AG08395 (cell line): ENCODE measurements at regions not wholly inside any gene's neighbourhood (a gene's known extent, or its start where the extent isn't known, plus 50 kb on each side); places are given as distances from the start of the nearest gene placed in this dataset.
A peak's percentile ranks its signal among the peaks of the same experiment; 100 is the strongest.

Experiments used
- DNase-seq: peaks from one replicate; pipeline ENCODE4 v3.0.0; 2012; ENCODE audit warnings: mixed read lengths, low spot score

GRCh38 chr3:124444075-124444474 lies 286.2 kb upstream of the UMPS start:
- no peak for DNase-seq

DNA sequence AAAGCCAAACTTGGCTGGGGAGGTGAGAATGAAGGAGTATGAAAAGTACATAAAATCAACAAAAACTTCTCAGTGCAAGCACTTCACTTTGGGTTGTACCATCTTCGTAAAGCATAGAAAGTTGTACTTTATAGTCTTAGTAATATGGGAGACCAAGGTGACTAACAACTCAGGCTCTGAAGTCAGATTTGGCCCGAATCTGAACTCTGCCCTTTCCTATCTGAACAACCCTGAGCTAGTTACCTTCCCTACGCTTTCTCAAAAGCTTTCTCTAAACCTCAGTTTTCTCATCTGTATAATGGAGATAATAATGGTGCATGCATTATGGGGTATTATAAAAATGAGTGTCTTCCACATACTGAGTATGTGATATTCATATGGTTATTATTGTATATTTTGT lies 285.4 kb upstream of the UMPS start:
- no peak for DNase-seq

DNA sequence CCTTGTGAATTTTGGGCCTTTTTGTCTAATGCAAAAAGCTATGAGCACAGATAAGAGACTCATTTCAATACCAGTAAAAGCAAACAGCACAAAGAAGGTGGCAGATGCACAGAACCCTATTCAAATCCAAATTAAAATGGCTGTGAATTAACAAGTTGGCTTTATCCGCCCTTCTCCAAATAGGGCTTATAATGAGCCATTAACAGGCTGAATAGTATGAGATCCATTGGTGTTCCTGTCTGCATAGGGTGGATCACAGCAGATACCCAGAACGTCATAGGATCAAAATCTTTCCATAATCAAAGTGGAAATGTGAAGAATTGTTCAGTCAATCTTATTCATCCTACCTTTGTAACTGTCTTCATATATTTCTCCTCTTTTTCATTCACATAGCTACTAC lies 282.4 kb upstream of the UMPS start:
- no peak for DNase-seq

GRCh38 chr3:124448954-124449353 lies 281.3 kb upstream of the UMPS start:
- no peak for DNase-seq

- DNase-seq: no peak
Measured at GRCh38 chr3:124450366-124450765, 279.9 kb upstream of the UMPS start.

DNA sequence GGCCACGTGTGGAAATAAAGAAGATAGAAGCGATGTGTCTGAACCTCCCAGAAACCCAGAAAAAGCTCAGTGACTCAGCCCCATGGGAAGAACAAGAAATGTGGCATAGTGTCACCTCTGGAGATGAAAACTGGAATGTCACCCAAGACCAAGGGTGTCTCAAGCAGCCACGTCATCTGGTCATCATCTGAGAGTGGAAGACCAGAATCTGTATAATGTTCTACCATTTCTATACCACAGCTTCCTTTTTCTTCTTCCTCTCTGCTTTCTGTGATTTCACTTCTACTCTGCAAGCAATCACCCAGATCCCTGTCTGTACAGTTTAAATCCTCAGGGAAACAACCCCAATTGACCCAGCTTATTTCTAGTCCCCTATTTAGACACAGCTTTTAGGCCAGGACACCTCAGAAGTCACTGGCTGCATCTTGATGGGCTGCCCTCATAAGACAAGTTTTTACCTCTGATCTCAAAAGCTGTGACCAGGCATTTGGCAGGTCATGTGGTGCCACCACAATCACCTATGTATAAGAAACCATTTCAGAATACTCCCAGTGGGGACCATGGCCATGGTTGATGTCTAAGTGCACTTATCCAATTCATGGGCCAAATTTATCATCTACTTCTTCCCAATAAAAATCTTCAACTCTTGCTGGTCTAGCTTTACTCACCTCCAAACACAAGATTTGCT lies 278.5 kb upstream of the UMPS start:
- no peak for DNase-seq

DNA sequence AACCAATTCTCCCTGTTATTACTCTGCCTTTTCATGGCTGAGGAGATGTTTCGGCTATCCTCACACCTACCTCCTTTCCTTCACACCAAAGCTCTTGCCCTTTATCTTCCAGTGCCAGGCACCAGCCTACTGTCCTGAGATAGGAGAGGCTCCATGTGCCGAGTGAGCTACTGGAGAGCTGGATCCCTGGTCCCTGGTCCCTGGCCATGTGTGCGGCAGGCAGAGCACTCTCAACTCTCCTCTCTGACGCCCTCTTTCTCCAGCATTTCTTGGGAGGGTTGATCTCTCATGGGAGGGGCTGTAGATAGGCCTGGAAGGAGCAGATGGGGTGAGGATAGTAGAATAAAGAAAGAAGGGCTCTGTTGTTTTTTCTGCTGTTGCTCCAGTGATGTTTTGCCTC lies 277.1 kb upstream of the UMPS start:
- no peak for DNase-seq

- DNase-seq: no peak
Measured at GRCh38 chr3:124455891-124456290, 274.4 kb upstream of the UMPS start.

DNA sequence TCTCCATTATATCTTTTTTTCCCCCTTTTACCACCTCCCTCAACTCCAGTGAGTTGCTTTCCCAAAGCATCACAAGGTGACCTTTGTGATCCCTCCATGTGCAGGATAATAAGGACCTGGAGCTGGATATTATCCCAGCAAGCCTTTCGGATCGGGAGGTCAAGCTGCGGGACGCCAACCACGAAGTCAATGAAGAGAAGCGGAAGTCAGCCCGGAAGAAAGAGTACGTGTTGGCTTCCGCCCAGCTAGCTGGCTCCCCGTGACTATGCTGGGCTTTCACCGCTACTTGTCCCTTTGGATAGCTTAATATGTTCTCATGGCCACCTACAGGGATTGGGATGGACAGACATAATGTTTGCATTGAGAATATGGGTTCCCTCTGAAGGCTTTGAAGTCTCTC lies 273.7 kb upstream of the UMPS start:
- no peak for DNase-seq

- DNase-seq: no peak
Measured at GRCh38 chr3:124459678-124460077, 270.6 kb upstream of the UMPS start.

DNA sequence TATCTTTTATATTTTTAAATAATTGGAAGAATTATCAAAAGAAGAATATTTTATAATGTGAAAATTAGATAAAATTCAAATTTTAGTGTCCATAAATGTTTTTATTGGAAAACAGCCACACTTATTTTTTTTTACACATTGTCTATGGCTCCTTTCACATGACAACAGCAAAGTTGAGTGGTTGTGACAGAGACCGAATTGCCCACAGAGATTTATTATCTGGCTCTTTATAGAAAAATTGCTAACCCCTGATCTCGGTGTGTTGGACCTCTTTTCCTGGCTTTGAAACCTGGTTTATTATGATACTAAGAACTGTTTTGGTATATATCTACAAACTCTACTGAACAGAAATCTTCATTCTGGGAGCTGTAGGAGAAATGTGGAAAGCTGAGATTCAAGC lies 269.1 kb upstream of the UMPS start:
- no peak for DNase-seq

GRCh38 chr3:124461838-124462632 lies 268.2 kb upstream of the UMPS start:
- DNase-seq: no peak

GRCh38 chr3:124463234-124463633 lies 267.0 kb upstream of the UMPS start:
- no peak for DNase-seq

- DNase-seq: peak; percentile 84
Measured at GRCh38 chr3:124467980-124468902, 262.0 kb upstream of the UMPS start.

DNA sequence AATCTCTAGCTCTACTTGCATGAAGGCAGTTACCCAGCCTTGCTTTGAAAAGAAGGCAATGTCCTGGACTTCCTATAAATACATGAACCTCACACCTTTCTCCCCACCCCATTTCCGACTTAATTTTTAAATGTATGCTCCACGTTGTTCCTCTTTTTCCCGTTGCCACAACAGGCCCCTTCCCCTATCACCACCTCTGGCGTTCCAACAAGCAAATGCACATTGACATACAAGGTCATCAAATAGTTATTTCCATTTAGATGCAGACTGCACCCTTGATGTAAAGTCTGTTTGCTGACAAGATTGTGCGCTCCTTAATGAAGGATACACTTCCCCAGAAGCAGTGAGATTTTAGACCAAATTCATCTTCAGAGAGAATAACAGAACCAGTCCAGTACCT lies 260.7 kb upstream of the UMPS start:
- DNase-seq: no peak

DNA sequence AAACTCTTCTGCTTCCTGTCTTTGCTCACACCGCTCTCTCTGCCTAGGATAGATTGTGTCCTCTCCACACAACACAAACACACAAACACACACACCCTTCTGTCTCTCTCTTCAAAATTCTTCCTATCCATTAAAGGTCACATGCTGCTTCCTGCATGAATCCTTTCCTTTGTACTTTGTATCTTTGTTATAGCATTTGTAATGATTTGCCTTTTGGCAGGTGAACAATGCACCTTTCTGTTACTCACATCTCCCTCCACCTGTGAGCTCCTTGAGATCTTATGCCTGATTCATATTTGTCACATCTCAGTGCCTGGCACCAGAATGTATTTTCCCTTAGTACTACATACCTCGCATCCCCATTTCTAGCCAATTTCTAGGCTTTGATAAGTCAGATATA lies 251.4 kb upstream of the UMPS start:
- DNase-seq: no peak

DNA sequence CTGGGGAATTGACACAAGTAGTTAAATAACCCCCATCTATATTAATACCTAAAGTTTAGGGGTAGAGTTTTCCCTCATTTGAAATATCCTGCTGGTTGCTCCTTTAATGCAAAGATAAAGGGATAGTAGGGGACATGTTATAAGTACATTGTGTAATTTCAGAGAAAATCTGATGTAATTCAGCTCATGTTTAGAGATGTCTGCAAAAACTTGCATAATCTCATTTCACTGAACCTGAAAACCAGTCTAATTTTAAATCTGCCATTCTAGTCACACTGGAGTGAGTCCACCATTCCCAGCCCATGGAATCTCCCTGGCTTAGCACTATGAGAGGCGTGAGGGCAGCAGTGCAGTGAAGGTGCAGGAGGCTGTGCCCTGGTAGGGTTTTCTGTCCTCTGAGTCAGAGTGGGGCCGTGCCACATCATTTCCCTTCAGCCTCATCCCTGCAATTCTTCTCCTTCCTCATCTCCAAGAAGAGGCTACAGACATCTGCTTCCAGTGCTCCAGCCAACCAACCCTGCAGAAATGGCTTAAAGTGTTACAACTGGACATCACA lies 246.3 kb upstream of the UMPS start:
- no peak for DNase-seq

DNA sequence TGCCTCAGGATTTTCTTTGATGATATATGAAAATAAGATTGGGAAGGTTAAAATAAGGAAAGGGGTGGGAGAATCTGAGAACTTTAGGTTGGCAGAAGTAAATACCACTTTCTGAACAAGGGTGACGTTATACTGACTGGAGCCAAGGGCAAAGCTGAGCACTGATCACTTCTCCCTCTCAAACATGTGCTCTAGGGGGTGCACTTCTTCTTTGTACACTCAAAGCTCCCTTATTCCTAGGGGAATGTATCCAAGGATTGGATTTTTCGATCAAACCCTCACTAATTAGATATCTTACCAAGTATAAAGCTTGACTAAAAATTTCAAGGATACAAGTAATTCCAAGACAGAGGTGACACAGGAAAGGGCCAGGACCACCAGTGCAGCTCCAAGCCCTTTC lies 243.9 kb upstream of the UMPS start:
- no peak for DNase-seq

- no peak for DNase-seq
Measured at GRCh38 chr3:124489506-124489905, 240.7 kb upstream of the UMPS start.

DNA sequence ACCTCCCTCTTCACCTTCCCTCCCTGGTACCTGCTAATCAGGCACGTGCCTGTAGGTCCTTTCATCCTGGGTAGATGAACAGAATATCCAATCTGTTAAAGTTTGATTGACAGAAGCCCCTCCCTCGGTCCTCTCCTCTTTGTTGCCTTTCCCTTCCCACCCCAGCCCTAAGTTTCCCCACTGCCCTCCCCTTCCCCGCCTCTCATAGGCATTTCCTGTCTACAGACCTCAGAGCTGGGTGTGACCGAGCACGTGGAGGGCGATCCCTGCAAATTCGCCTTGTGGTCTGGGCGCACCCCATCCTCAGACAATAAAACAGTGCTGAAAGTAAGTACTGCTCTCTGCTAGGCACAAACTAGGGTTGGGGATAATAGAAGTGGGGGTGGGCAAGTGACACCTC lies 239.2 kb upstream of the UMPS start:
- DNase-seq: no peak

- no peak for DNase-seq
Measured at GRCh38 chr3:124491875-124492274, 238.4 kb upstream of the UMPS start.

- peak; percentile 67 for DNase-seq
Measured at GRCh38 chr3:124492824-124493223, 237.4 kb upstream of the UMPS start.
